Heart left ventricle (tissue), 13 donors: ENCODE measurements at regions not wholly inside any gene's neighbourhood (a gene's known extent, or its start where the extent isn't known, plus 50 kb on each side); places are given as distances from the start of the nearest gene placed in this dataset.

Experiments
- POLR2A ChIP-seq, 2 donors: fragments of 450-650 bp; IDR thresholded peaks; one replicate each; pipeline ENCODE4 v1.6.1; 2017; ENCODE audit warnings: antibody characterized with exemption in 2 of 2, mild to moderate bottlenecking in 2 of 2, moderate library complexity in 2 of 2
- TF ChIP-seq, protein P1 (sequence below), 12 donors: fragments of 200-600 bp; sonication (generic) in 4 of 12; IDR thresholded peaks; one replicate each; pipeline versions ENCODE4 v1.5.0 to v1.8.0; 2018 to 2022; ENCODE audit warnings: antibody characterized with exemption in 12 of 12, mild to moderate bottlenecking in 5 of 12
- donor health status: ischemic (EF 13 %, LVEDD 7.1; RV severe dilation, severe dysfunction).
- donor health status: DM: no; HTN: yes; CAD: no.
- donor health status: DM: no; HTN: no; CAD: no.
- donor health status: ischemic (EF 25% LVEDD 6.9; RV normal size, moderate dysfunction).
- donor health status: ischemic (EF 25% LVEDD 5.7; RV mildly dilated, moderate dysfunction).
- donor health status: ischemic (EF 35%, LVEDD 5.7; RV mildly dilated, moderate dysfunction).
- donor health status: nonischemic (EF 11% LVEDD 7.7; RV severe dilation, severe dysfunction).
- donor health status: DM: yes; HTN: yes; CAD: no.
- donor health status: PGD.
- donor health status: ischemic (EF 29% LVEDD 5.4; RV normal size, mild dysfunction).
- donor health status: nonischemic (EF 23%, LVEDD 6.1; RV moderate dilation, normal function).

DNA sequence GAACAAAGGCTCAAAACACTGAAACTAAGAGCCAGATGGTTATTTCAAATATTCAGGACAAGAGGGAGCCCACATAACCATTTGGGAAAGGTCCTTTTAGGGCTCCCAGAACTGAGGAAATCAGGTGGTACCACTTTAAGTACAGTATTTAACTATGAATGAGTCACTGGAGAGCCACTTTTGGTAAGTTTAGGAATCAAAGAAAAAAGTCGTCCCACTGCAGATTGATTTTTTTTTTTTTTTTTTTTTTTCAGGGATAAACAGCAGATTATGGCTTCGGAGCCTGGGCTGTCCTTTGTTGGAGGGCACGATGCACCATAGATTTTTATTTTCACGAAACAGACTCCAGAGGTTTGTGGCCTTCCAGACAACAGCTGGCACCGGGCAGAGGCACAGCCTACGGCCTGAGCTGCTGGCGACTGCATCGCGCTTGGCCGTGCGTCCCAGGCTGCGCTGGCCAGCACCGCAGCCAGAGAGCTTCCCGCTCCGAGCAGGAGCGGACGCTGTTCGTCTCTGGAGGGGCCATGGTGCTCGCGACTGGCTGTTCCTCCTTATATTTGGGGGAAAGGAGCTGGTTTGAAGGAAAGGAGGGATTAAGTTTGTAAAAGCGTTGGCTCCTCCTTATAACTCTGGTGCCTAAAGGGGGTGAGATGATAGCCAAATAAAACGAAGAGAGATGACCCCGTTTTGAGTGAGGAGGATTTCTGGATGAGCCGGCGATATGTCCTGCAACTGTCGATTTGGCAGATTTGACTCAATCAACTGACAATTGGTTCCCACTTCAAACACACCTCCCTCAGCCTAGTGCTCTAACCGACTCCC is 152.9 kb upstream of the GOLIM4 start:
- TF ChIP-seq, protein P1, sequence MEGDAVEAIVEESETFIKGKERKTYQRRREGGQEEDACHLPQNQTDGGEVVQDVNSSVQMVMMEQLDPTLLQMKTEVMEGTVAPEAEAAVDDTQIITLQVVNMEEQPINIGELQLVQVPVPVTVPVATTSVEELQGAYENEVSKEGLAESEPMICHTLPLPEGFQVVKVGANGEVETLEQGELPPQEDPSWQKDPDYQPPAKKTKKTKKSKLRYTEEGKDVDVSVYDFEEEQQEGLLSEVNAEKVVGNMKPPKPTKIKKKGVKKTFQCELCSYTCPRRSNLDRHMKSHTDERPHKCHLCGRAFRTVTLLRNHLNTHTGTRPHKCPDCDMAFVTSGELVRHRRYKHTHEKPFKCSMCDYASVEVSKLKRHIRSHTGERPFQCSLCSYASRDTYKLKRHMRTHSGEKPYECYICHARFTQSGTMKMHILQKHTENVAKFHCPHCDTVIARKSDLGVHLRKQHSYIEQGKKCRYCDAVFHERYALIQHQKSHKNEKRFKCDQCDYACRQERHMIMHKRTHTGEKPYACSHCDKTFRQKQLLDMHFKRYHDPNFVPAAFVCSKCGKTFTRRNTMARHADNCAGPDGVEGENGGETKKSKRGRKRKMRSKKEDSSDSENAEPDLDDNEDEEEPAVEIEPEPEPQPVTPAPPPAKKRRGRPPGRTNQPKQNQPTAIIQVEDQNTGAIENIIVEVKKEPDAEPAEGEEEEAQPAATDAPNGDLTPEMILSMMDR (IDR thresholded peaks at IDR 0.05) = no peak
- TF ChIP-seq POLR2A (IDR thresholded peaks at IDR 0.05) = no peak
